Stimulated activated CD4-positive, alpha-beta T cell treated with anti-CD3 and anti-CD28 coated beads, Interleukin-15, amount 100 ng/mL, for 24 hours (primary cell): ENCODE measurements at regions not wholly inside any gene's neighbourhood (a gene's known extent, or its start where the extent isn't known, plus 50 kb on each side); places are given as distances from the start of the nearest gene placed in this dataset.
"Not testable (repeated sequence)": the region's sequence is repeated elsewhere in the genome, so short reads cannot be mapped to it uniquely, and the experiment has no call there.

Source experiments
- DNase-seq: peaks from one replicate; pipeline ENCODE4 v3.0.0-alpha.2; 2020

DNA sequence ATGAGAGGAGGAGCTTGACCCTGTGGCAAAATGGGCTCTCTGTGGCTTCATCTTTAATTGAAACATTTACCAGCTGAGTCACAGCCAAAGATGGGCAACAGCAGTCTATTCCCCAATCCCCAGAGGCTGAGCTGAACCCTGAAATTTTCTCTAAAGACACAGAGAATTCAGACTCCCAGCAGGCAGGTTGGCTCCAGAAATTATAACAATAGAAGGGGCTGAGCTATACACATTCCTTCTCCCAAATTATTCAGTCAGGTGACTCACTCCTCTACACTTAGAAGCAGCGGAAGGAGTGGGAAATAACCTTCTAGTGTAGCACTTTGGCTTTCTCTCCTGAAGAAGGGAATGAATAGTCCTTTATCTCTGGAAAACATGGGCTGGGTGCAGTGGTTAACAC, 264.3 kb upstream of the ARHGEF26 start:
- no peak for DNase-seq

DNA sequence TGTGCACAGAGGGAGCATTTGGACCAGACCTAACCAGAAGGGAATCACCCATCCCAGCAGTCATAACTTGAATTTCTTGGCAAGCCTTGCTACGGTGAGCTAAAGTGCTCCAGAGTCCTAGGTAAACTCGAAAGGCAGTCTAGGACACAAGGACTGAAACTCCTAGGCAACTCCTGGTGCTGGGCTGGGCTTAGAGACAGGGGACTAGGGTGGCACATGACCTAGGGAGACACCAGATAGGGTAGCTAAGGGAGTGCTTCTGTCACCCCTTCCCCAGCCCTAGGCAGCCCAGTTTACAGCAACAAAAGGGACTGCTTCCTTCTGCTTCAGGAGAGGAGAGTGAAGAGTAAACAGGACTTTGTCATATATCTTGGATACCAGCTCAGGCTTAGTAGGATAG, 256.4 kb upstream of the ARHGEF26 start:
- DNase-seq: no peak

DNA sequence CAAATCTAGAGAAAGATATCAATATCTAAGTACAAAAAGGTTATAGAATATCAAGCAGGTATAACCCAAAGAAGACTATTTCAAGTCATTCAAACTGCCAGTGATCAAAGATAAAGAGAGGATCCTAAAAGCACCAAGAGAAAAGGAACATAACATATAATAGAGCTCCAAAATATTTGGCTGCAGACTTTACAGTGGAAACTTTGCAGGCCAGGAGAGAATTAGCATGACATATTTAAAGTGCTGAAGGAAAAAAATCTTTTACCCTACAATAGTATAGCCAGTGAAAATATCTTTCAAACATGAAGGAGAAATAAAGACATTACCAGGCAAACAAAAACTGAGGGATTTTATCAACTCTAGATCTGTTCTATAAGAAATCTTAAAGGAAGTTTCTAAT, 254.3 kb upstream of the ARHGEF26 start:
- no peak for DNase-seq

DNA sequence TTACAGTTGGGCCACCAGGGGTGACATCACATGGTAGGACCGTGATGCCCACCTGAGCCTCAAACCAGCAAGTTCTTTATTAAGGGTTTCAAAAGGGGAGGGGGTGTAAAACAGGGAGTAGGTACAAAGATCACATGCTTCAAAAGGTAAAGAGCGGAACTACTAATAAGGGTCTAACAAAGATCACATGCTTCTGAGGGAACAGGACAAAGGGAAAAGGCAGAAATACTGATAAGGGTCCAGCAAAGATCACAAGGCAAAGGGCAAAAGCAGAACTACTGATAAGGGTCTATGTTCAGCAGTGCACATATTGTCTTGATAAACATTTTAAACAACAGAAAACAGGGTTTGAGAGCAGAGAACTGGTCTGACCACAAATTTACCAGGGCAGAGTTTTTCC, 246.8 kb upstream of the ARHGEF26 start:
- DNase-seq: not testable (repeated sequence)

DNA sequence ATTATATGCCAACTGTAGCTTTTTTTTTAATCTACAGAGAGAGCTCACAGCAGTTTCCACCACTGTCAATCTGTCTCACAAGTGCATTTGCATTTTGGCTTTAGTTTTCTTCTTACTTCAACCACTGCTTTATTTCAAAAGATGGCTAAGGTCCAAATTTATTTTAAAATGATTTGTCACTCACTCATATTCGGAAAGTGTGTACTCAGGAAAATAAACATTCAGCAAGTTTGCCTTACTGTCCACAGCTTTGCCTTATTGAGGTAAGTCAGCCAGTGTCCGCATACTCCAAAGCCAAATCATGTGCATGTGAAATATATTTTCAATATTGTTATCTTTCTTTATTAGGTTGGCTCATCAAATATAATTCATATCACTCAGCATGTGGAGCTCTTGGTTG, 240.7 kb upstream of the ARHGEF26 start:
- DNase-seq: no peak

DNA sequence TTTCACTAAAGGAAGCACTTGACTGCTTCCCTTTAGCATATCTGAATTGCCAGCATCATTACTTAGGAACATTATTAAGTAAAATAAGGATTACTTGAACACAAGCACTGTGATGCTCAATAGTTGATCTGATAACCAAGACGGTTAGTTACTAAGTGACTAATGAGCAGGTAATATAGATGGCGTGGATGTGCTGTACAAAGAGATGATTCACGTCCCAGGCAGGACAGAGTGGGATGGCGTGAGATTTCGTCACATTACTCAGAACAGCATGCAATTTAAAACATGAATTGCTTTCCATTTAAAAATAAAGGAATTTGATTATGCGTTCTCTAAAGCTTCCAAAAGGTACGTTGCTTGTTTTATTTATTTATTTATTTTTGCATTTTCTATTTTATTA, 240.0 kb upstream of the ARHGEF26 start:
- no peak for DNase-seq

DNA sequence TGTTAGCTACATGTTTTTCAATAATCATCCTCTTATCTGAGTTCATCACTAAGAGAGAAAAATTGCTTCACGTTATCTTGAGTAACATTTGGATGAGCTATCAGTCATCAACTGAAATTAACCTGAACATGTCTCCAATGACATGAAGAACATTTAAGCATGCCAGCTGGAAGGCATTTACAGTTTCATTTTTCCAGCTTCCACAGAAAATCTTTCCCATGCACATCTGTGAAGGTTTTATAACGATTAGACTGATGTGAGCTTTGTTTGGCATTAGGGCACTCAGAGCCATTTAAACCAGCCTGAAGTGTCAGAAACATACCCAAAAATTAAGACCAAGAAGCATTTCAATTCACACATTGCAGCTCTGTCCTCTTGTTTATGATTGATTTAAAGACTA, 235.8 kb upstream of the ARHGEF26 start:
- DNase-seq: no peak

DNA sequence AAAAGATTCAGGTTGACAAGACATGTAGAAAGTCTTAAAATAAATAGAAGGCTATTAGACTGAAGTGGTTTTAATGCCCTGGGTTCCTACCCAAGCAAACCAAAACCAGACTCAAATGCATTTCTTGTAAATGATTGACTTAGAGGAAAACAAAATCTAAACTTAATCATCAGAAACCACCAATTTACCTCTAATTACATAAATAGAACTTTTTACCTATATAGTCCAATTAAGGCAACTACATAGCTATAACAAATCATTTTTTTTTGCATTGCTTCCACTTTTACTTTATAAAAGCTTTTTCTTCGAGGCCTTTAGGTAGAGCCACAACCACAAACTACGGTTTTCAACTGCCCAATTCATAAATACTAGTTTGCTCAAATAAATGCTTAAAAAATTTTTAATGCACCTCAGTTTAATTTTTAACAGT, 231.3 kb upstream of the ARHGEF26 start:
- DNase-seq: no peak

DNA sequence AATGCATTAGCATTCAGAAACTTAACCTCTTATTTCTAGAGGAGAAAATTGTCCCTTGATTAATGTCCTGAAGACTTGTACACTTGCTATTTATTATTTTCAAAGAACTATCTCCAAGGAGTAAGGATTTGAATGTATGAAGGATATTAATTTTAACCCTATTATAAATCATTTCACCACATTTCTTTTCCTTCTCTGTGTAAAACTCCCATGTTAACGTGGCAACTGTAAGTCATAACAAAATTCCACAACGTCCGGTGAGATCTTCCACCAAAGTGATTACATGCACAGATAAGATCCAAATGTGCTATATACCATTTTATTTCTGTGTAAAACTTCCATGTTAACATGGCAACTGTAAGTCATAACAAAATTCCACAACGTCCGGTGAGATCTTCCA, 229.1 kb upstream of the ARHGEF26 start:
- no peak for DNase-seq

DNA sequence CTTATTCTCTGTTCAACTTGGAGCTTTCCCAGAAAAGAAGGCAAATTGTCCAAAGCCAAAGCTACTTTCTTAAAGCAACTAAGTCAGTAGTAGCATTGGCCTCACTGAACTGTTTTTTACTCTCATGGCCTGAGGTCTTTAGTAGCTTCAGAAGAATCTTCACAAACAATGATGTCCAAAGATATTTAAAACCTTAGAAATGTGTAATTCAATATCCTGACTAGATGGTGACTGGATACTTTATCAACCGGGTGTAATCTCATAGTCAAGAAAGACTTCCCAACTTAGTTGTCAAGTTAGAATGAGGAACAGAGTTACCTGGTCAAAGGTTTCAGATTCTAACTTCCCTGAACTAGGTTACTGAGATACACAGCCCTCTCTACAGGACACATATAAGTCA, 226.3 kb upstream of the ARHGEF26 start:
- no peak for DNase-seq

DNA sequence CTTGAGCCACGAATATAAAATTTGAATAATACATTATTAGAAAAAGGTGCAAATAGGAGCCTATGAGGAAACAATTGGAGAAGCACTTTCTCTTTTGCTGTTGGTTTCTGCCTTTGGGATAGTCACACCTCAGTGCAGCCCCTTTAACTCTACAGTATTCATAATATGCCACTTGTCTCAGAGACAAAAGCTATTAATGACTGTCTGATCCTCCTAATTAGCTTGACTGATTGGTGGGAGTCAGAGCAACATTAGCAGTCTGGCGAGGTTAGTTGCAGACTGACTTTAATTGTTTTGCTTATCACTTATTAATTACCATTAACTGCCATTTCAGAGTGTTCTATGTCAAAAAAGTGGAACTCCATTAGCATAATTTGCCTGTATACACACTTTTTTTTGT, 225.0 kb upstream of the ARHGEF26 start:
- DNase-seq: no peak

DNA sequence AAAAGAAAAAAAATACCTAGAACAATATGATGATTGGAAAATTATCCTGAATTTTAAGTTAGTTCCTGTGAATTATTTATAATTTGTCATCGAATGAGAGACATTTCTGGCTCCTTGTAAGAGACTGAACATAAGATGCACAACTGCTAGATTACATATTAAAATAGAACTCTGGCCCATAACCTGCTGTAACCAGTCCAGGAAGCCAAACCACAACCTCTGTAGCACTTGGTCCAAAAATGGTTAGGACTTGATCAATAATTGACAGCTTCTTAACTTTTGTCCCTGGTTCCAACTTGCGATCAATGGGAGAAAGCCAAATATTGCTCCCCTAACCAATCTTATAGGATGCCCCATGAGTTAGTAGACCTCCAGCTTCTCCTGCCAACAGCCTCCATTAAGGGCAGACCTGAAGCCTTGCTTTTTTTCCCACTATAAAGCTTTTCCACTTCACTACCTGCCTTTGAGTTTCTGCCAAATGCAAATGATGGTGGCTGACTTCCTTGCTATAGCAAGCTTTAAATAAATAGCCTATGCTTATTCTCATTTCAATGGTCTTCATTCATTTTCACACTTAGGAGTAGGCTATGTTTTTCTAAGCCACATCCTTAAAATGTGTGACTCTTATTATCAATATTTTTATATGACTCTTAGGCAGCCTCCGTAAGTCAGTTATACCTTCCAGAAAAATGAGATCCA, 224.0 kb upstream of the ARHGEF26 start:
- no peak for DNase-seq

DNA sequence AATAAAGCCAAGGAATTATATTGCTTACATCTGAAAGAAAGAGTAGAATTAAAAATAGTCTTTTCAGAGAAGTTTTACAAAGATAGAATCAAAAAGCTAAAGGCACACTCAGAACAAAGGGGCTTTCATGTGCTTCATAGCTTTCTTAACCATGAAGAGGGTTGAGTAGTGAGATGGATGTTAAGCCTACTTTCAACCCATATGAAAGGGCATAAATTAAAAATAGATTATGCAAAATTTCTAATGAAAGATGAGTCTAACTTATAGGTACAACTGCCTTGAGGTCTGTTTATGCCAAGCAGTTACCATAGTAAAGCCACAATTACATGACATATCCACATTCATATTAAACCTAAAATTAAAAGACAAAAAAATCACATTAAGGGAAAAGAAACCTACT, 223.3 kb upstream of the ARHGEF26 start:
- no peak for DNase-seq

DNA sequence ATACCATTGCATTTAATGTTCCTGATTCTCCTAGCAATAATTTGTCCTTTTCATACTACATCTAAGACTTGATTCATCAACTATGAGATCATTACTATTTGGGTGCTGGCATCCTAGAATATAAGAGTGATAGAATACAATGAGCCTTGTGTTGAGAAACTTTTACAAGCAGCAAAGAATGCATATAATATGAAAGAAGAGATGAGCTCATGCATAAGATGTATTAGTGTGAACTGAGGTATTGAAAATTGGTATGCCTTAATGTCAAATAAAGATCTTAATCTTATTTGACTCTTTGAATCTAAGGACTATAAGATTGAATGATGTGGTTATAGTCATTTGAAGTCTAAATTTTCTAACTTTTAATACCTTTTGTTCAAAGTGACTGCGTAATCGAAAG, 220.0 kb upstream of the ARHGEF26 start:
- no peak for DNase-seq

DNA sequence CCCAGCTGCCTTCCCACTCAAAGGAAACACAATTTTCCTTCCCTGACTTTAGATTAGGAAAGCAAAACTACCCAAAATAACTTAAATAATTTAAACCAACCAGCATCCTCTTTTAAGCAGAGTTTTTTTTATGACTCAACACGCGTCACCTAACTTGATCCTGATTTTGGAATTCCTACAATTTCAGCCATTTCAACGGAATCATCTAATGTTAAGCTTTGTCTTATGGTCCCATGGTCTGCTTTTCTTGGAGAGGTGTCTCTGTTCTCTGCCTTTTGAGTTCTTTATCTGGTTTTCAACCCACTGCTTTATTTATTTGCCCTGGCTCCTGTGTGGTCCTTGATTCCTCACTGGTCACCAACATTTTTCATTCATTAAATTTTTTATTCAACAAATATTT, 219.2 kb upstream of the ARHGEF26 start:
- DNase-seq: no peak

DNA sequence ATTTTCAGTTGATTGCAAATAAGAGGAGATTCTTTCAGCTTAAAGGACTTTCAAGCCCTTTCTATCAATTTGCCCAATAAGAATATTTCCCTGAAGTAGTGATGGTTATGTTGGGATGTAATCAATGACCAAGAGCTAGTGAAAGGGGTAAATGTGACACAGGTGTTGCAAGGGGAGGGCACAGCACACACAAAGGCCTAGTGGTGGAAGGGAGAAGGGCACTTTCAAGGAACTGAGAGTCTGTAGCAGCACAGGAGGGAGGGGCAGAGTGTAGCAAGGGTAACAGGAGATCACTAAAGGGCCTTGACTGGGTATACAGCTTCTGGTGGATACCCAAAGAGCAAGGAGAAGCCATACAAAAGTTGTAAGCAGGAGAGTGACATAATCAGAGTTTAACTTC, 217.8 kb upstream of the ARHGEF26 start:
- DNase-seq: no peak

DNA sequence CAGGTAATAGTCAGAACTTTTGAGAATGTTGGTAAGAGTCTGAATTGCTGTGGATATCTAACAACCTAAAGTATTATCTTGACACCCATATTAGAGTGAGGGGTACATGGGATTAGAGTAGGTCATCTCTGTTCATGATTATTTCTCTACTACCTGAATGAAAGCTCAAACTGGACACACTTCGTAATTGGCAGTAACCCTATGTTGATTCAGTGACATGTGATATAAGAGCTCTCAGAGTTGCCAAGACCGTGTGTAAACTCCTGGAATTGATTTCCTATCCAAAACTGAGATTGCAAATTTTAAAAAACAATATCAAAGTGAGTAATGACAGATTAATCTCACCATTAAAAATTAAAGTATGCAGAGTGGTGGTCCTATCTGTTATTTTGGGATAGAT, 214.8 kb upstream of the ARHGEF26 start:
- DNase-seq: no peak

DNA sequence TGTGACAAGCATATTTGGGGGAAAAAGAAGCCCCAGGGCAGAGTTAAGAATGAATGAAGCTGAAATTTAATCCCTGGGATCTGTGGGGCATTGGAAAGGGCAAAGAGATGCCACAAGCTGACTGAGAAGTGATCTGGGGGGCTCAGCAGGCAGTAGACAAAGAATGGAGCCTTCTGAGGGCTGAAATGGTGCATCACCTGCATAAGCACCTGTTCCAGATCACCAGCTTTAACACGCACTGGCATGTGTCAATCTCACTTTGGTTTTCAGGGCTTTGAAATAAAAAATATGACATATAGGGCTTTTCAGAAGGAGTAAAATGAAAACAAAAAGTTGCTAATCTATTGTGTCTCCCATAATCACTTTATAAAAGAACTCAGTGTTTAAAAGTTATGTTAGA, 210.8 kb upstream of the ARHGEF26 start:
- no peak for DNase-seq

DNA sequence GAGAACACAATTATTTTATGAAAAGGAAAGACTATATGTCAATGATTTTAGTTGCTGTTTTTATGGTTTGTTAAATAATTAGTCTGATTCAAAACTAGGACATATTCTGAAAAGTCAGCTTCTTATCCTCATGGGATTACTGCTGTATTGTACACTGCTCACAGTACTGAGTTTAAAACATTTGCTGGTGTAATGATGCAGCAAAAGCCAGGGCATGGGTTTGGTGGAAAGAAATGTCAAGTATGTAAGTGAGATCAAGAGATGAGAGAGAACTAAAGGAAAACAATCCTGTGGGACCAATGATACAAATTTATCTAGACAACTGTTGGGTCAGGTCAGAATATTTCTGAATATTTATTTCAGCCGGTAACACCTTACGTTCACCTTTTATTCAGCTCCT, 210.1 kb upstream of the ARHGEF26 start:
- no peak for DNase-seq

DNA sequence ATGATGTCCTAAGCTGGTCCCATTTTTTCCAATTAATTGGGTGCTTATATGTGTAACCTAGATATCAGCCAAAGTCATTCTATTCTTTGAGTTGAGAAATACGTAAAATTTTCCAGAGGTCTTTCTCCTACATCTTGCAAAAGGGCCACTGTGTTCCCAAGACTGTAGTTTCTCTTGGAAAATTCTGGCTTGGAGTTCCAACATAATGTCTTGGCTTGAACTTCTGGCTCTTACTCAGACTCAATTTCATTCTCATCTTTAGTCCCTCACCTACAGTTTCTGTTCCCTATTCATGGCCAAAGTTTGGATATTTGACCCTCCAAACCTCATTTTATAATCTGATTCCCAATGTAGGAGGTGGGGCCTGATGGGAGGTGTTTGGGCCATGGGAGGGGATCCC, 201.4 kb upstream of the ARHGEF26 start:
- DNase-seq: no peak

DNA sequence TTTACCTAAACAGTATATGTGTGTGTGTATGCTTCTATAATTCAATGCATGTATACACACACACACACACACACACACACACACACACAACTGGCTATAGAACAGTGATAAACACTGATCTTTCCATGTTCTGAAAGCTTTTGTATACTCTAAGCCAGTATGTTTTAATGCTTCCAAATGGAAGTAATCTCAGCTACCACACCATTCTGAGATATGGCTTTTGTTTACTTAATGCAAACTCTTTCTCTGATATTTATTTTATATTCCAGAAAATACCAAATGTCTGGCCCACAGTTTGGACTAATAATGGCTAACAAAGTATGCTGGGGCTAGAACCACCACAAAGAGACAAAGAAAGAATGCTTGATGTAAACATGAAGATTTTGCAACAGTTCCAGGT, 199.4 kb upstream of the ARHGEF26 start:
- no peak for DNase-seq

DNA sequence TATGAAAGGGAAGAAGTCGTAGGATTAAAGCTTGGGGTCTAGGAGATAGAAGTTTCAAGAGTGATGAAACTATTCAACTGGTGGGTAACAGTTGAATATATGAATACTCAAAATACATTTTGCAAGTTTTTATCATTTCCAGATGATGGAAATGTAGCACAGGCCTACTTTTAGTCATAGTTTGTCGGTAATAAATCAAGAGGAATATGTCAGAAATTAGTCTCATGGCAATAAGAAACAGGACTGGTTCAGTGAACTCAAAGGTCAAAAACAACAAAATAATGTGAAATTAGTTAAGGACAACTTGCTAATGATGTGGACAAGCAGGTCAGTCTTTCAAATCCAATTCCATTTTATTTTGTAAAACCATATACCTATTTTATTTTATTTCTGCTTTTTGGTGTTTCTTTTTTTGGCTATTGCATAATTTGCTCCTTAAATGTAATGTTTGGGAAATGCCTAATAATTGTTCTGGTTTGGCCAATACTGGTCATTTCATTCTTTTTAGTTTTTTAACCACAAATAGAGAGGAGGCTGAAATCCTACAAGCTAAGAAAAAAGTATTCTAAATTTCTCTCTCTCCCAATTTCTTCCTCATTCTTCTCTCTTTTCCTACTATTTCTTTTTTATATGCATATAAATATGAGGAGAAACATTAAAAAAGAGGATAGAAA, 195.2 kb upstream of the ARHGEF26 start:
- no peak for DNase-seq

DNA sequence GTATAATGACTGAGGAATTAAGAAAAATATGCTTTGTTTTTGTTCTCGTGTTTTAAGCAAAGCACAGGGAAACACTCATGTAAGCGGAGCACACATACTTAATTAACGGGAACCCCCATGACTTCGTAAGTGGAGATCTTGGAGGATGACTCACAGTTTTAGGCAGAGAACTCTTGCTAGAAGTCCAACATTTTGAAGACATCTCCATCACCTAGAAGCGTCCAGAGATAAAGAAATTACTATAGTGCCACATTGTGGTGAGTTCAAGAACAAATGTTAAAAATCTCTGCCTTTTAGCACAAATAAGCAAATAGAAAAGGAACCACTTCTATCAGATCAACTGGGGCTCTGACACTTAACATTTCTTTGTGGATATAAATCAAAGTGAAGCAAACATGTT, 194.1 kb upstream of the ARHGEF26 start:
- DNase-seq: no peak

DNA sequence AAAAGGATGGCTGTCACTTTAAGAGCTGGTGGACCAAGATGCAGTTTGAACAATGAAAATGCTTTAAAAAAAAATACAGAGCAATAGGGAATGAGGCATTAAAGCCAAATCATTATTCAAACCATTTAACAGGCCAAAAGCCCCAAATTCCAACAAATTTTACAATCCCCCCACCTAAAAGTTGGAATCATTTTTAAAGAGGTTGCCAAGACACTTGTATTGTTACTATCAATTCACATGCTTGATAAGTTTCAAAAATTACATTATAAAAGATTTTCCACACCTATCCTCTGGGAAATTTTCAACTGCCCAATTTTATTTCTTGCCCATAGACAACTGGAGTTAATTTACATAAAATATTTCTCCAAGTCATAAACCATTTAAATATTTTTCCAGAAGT, 192.3 kb upstream of the ARHGEF26 start:
- DNase-seq: no peak

DNA sequence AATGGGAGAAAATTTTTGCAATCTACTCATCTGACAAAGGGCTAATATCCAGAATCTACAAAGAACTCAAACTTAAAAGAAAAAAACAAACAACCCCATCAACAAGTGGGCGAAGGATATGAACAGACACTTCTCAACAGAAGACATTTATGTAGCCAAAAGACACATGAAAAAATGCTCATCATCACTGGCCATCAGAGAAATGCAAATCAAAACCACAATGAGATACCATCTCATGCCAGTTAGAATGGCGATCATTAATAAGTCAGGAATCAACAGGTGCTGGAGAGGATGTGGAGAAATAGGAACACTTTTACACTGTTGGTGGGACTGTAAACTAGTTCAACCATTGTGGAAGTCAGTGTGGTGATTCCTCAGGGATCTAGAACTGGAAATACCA, 187.7 kb upstream of the ARHGEF26 start:
- not testable (repeated sequence) for DNase-seq
